ENCODE measurements at regions not wholly inside any gene's neighbourhood (a gene's known extent, or its start where the extent isn't known, plus 50 kb on each side); places are given as distances from the start of the nearest gene placed in this dataset.

GRCh38 chr6:120774275-120774674 is 560.0 kb downstream of the TBC1D32 start:
- H3K9ac ChIP-seq (replicated peaks in 1 of 4; ENCODE audit: extremely low read depth in 1 of 4, low read depth in 3 of 4, low read length in 3 of 4), result no peak overlapping the region
- ChIA-PET POLR2A (ENCODE audit: partially characterized antibody) (no interaction called here), CTCF (ENCODE audit: partially characterized antibody) (interaction anchor here (1.2 kb wide), 1 partner anchor 10 kb away, joined by 3 read pairs; no protein-coding TSS in a partner anchor)
- no peak overlapping the region for H3K14ac ChIP-seq (ENCODE audit: insufficient read length)
- H3K4me2 ChIP-seq (ENCODE audit: insufficient read depth in 1 of 2, low read depth in 2 of 2, low read length in 2 of 2), result no peak overlapping the region
- H3K4me1 ChIP-seq (replicated peaks in 1 of 4; ENCODE audit: control insufficient read depth in 3 of 4, insufficient read depth in 4 of 4, low read length in 3 of 4), result no peaks in the 10 kb centered on the region
- H3K27ac ChIP-seq (ENCODE audit: low read depth, low read length), result no peak overlapping the region
- no peak overlapping the region for H4K8ac ChIP-seq (ENCODE audit: extremely low read depth, insufficient read depth, low read length)
- H4K20me1 ChIP-seq (replicated peaks in 1 of 2; ENCODE audit: control insufficient read depth in 1 of 2, insufficient read depth in 2 of 2, low read length in 2 of 2), result no peaks in the 10 kb centered on the region
- H3K18ac ChIP-seq (ENCODE audit: extremely low read depth, low read length), result no peak overlapping the region
- no peak overlapping the region for H3K4me3 ChIP-seq (ENCODE audit: extremely low read depth in 1 of 4, insufficient read depth in 2 of 4, low read depth in 3 of 4, low read length in 4 of 4)
- DNase-seq (ENCODE audit: low read depth in 1 of 2, low spot score in 2 of 2) (no peak), FAIRE-seq (no peak)
- no peak overlapping the region for H3K23ac ChIP-seq (ENCODE audit: insufficient read length)
- H3K36me3 ChIP-seq (ENCODE audit: control insufficient read depth in 2 of 4, insufficient read depth in 4 of 4, low read length in 3 of 4), result no peaks in the 10 kb centered on the region
- H2BK15ac ChIP-seq (ENCODE audit: low read length), result no peak overlapping the region
- no peak overlapping the region for H2AK5ac ChIP-seq (ENCODE audit: low read depth, low read length)
- no peaks in the 10 kb centered on the region for H3K23me2 ChIP-seq (ENCODE audit: low read depth, low read length)
- no peak overlapping the region for H2BK20ac ChIP-seq (ENCODE audit: low read length)
- WGBS, 2 experiments (ENCODE audit: extremely low coverage in 1 of 2, insufficient coverage in 1 of 2, insufficient read length in 1 of 2, insufficient replicate concordance in 2 of 2, low coverage in 1 of 2, low lambda C conversion rate in 2 of 2, missing lambda C conversion rate in 1 of 2), result 75% methylated on average over 1 of the region's 1 CpG; no CpG with 5 or more reads in 1 of the 2 experiments
- H2BK5ac ChIP-seq (ENCODE audit: low read depth, low read length), result no peak overlapping the region
- H4K5ac ChIP-seq (ENCODE audit: insufficient read length, low read depth, low read length), result no peak overlapping the region
- no peak overlapping the region for H3K56ac ChIP-seq (replicated peaks; ENCODE audit: insufficient read length, low read depth, low read length)
- H2AFZ ChIP-seq (ENCODE audit: low read length), result no peak overlapping the region
- no peaks in the 10 kb centered on the region for H3K27me3 ChIP-seq (replicated peaks in 1 of 4; ENCODE audit: control insufficient read depth in 3 of 4, extremely low read depth in 1 of 4, insufficient read depth in 3 of 4, low read length in 3 of 4)
- H4K91ac ChIP-seq (replicated peaks; ENCODE audit: insufficient read length, low read length), result no peak overlapping the region
- no peaks in the 10 kb centered on the region for H3K9me3 ChIP-seq (ENCODE audit: insufficient read depth in 2 of 2, low read depth in 1 of 2, low read length in 1 of 2)
- no peak overlapping the region for H3K4ac ChIP-seq (replicated peaks; ENCODE audit: insufficient read length, low read depth, low read length)
- H2BK12ac ChIP-seq (ENCODE audit: low read depth, low read length), result no peak overlapping the region
- no peaks in the 10 kb centered on the region for H3K79me2 ChIP-seq (ENCODE audit: control insufficient read depth in 1 of 2, insufficient read depth in 2 of 2, low read length in 2 of 2)
- no peak overlapping the region for H2BK120ac ChIP-seq (replicated peaks; ENCODE audit: low read depth, low read length)
- H3K79me1 ChIP-seq (ENCODE audit: low read depth, low read length), result no peaks in the 10 kb centered on the region
- no peak for TF ChIP-seq TCF12 (IDR thresholded peaks at IDR 0.05; ENCODE audit: low read depth, low read length)
